GM12872 (cell line): ENCODE measurements at regions not wholly inside any gene's neighbourhood (a gene's known extent, or its start where the extent isn't known, plus 50 kb on each side); places are given as distances from the start of the nearest gene placed in this dataset.

ENCODE experiments used
- TF ChIP-seq, protein P1 (sequence below): IDR thresholded peaks from 3 replicates; pipeline ENCODE4 v1.5.1; 2011; ENCODE audit warnings: low read depth, mild to moderate bottlenecking, low read length, moderate library complexity; ENCODE audit not compliant: insufficient read depth

DNA sequence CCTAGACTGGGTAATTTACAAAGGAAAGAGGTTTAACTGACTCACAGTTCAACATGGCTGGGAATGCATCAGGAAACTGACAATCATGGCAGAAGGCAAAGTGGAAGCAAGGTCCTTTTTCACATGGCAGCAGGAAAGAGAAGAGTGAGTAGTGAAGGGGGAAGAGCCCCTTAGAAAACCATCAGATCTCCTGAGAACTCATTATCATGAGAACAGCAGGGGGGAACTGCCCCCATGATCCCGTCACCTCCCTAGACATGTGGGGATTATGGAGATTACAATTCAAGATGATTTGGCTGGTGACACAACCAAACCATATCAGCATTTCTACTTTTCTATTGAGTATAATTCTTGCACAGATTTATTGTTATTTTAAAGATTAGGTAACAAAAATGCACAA is 822.1 kb upstream of the FLRT2 start:
- TF ChIP-seq, protein P1, sequence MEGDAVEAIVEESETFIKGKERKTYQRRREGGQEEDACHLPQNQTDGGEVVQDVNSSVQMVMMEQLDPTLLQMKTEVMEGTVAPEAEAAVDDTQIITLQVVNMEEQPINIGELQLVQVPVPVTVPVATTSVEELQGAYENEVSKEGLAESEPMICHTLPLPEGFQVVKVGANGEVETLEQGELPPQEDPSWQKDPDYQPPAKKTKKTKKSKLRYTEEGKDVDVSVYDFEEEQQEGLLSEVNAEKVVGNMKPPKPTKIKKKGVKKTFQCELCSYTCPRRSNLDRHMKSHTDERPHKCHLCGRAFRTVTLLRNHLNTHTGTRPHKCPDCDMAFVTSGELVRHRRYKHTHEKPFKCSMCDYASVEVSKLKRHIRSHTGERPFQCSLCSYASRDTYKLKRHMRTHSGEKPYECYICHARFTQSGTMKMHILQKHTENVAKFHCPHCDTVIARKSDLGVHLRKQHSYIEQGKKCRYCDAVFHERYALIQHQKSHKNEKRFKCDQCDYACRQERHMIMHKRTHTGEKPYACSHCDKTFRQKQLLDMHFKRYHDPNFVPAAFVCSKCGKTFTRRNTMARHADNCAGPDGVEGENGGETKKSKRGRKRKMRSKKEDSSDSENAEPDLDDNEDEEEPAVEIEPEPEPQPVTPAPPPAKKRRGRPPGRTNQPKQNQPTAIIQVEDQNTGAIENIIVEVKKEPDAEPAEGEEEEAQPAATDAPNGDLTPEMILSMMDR, result no peak

GRCh38 chr14:84708865-84709264 is 821.1 kb upstream of the FLRT2 start:
- TF ChIP-seq, protein P1, result no peak

DNA sequence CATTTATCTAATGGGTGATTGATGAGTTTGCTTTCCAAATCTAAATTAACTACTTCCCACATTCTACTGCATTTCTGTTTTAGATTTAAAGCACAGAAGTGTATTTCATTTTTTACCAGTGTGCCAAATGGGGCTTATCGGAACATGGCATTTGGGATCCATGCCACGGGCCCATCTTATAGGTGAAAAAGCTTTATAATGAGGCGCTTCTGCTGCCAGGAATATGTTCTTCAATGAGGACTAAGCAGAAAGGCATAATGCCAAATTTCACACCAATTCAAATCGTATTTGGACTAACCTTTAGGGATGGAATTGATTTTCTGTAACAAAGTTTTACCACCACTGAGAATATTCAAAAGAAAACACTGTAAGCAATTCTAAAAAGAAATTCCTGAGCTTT is 803.5 kb upstream of the FLRT2 start:
- TF ChIP-seq, protein P1, result no peak

- TF ChIP-seq, protein P1, result no peak
Observed at GRCh38 chr14:84749191-84749955, 780.6 kb upstream of the FLRT2 start.

DNA sequence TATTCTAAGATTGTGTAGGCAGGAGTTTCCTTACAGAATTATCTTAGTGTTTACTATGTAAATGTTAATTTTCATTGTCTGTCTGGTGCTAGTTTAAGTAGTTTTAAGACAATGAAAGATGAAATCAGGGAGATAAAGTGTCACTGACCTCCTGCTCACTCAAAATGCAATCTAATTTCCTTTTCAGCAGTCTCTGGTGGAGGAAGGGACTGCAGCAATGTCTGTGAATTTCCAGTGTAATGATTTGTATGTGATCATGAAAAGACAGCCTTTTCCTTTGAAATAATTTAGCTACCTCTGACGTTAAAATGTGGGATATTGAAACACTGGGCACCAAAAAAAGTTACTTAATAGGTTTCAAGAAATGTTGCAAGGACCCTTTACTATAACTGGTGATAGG is 779.7 kb upstream of the FLRT2 start:
- TF ChIP-seq, protein P1, result no peak

GRCh38 chr14:84750763-84751554 is 779.0 kb upstream of the FLRT2 start:
- TF ChIP-seq, protein P1, result no peak

DNA sequence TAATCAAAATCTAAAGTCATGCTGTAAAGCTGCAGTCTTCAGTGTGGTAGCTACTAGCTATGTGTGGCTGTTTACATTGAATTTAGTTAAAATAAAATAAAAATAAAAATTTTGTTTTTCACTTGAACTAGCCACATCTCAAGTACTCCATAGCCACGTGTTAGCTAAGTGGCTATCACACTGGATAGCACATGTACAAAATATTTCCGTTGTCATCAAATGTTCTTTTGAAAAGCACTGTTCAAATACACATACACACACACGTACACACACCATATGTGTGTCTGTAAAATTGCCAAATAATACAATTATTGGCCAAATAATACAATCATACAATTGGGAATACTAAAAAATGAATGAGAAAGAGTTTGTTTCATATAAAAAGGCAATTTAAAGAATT is 778.2 kb upstream of the FLRT2 start:
- TF ChIP-seq, protein P1, result no peak
